ENCODE measurements at regions not wholly inside any gene's neighbourhood (a gene's known extent, or its start where the extent isn't known, plus 50 kb on each side); places are given as distances from the start of the nearest gene placed in this dataset.

GRCh38 chr4:123747016-123747415 is 350.4 kb downstream of the SPRY1 start:
- no peak for DNase-seq (ENCODE audit: low read depth in 2 of 2)

GRCh38 chr4:123748806-123749205 is 352.2 kb downstream of the SPRY1 start:
- DNase-seq (ENCODE audit: low read depth in 2 of 2) = no peak

GRCh38 chr4:123749383-123749782 is 352.8 kb downstream of the SPRY1 start:
- no peak for DNase-seq (ENCODE audit: low read depth in 2 of 2)

- no peak for DNase-seq (ENCODE audit: low read depth in 2 of 2)
Measured at GRCh38 chr4:123750044-123750443, 353.4 kb downstream of the SPRY1 start.

- no peak for DNase-seq (ENCODE audit: low read depth in 2 of 2)
Measured at GRCh38 chr4:123755655-123756054, 359.1 kb downstream of the SPRY1 start.

GRCh38 chr4:123767806-123768205 is 371.2 kb downstream of the SPRY1 start:
- no peak for DNase-seq (ENCODE audit: low read depth in 2 of 2)

- DNase-seq (ENCODE audit: low read depth in 2 of 2) = no peak
Measured at GRCh38 chr4:123770884-123771283, 374.3 kb downstream of the SPRY1 start.

- no peak for DNase-seq (ENCODE audit: low read depth in 2 of 2)
Measured at GRCh38 chr4:123776267-123776666, 379.7 kb downstream of the SPRY1 start.

- no peak for DNase-seq (ENCODE audit: low read depth in 2 of 2)
Measured at GRCh38 chr4:123777373-123777772, 380.8 kb downstream of the SPRY1 start.

GRCh38 chr4:123783151-123783790 is 386.7 kb downstream of the SPRY1 start:
- DNase-seq (ENCODE audit: low read depth in 2 of 2) = no peak

- no peak for DNase-seq (ENCODE audit: low read depth in 2 of 2)
Measured at GRCh38 chr4:123783921-123784320, 387.3 kb downstream of the SPRY1 start.

- DNase-seq (ENCODE audit: low read depth in 2 of 2) = no peak
Measured at GRCh38 chr4:123784626-123785025, 388.0 kb downstream of the SPRY1 start.

GRCh38 chr4:123785538-123785937 is 388.9 kb downstream of the SPRY1 start:
- DNase-seq (ENCODE audit: low read depth in 2 of 2) = no peak

- no peak for DNase-seq (ENCODE audit: low read depth in 2 of 2)
Measured at GRCh38 chr4:123786163-123786915, 389.7 kb downstream of the SPRY1 start.

- DNase-seq (ENCODE audit: low read depth in 2 of 2) = no peak
Measured at GRCh38 chr4:123786920-123787319, 390.3 kb downstream of the SPRY1 start.

GRCh38 chr4:123787512-123788080 is 391.0 kb downstream of the SPRY1 start:
- no peak for DNase-seq (ENCODE audit: low read depth in 2 of 2)

GRCh38 chr4:123788577-123788976 is 392.0 kb downstream of the SPRY1 start:
- no peak for DNase-seq (ENCODE audit: low read depth in 2 of 2)

GRCh38 chr4:123790681-123791080 is 394.1 kb downstream of the SPRY1 start:
- DNase-seq (ENCODE audit: low read depth in 2 of 2) = no peak

- no peak for DNase-seq (ENCODE audit: low read depth in 2 of 2)
Measured at GRCh38 chr4:123802082-123802645, 405.6 kb downstream of the SPRY1 start.

GRCh38 chr4:123802933-123803332 is 406.3 kb downstream of the SPRY1 start:
- DNase-seq (ENCODE audit: low read depth in 2 of 2) = no peak

- DNase-seq (ENCODE audit: low read depth in 2 of 2) = no peak
Measured at GRCh38 chr4:123804196-123804721, 407.7 kb downstream of the SPRY1 start.

- no peak for DNase-seq (ENCODE audit: low read depth in 2 of 2)
Measured at GRCh38 chr4:123806056-123806455, 409.5 kb downstream of the SPRY1 start.

GRCh38 chr4:123807187-123807586 is 410.6 kb downstream of the SPRY1 start:
- no peak for DNase-seq (ENCODE audit: low read depth in 2 of 2)

All from stimulated activated CD4-positive, alpha-beta T cell treated with anti-CD3 and anti-CD28 coated beads, Interleukin-1b, Interleukin-23, amount 100 ng/mL, for 4 hours (primary cell).